B cell (primary cell): ENCODE measurements at regions not wholly inside any gene's neighbourhood (a gene's known extent, or its start where the extent isn't known, plus 50 kb on each side); places are given as distances from the start of the nearest gene placed in this dataset.

Source experiments
- CTCF ChIP-seq: fragments of 200-600 bp; IDR thresholded peaks from one replicate; pipeline ENCODE4 v1.8.0; 2022; ENCODE audit warnings: antibody characterized with exemption, mild to moderate bottlenecking
- EZH2 ChIP-seq: IDR thresholded peaks from 2 replicates; pipeline ENCODE4 v1.6.1; 2012; ENCODE audit warnings: borderline replicate concordance, low read depth, mild to moderate bottlenecking, moderate library complexity, low read length; ENCODE audit not compliant: insufficient read depth, poor library complexity, severe bottlenecking

GRCh38 chr5:56471707-56472106 lies 238.6 kb upstream of the ANKRD55 start:
- no peak for TF ChIP-seq CTCF
- TF ChIP-seq EZH2, result no peak
